ENCODE measurements at regions not wholly inside any gene's neighbourhood (a gene's known extent, or its start where the extent isn't known, plus 50 kb on each side); places are given as distances from the start of the nearest gene placed in this dataset.

DNA sequence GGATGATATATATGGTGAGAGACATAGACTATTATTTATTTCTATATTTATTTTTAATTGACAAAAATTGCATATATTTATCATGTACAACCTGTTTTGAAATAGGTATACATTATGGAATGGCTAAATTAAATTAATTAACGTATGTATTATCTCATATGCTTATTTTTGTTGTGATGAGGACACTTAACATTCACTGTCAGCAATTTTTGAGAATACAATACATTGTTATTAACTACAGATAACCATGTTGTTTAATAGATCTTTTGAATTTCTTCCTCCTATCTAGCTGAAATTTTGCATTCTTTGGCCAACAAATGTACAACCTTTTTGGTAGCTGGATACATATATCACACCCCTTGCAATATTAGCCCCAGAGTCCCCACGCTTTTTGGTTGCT lies 110.7 kb upstream of the CITED2 start:
- in situ Hi-C loops (cut with MboI) (no loop called here), intact Hi-C loops (cut with micrococcal nuclease) (no loop called here)
- ATAC-seq (no peak), FAIRE-seq (no peak), DNase-seq (ENCODE audit: extremely low read depth in 1 of 4, low spot score in 3 of 4) (no peak)
- BruUV-seq (replicated peaks): no TSS peak
- H3K27ac ChIP-seq (ENCODE audit: extremely low read depth, low read depth, low read length): no peak overlapping the region
- 25% methylated on average over 2 of the region's 2 CpGs for WGBS (ENCODE audit: insufficient coverage, low coverage, missing lambda C conversion rate)
- ChIA-PET CTCF (ENCODE audit: low intra/inter-chr PET ratio) (no interaction called here), POLR2A (interaction anchor here (1.4 to 2.0 kb wide), 2 partner anchors 12 to 19 kb away, joined by 4 read pairs; no protein-coding TSS in a partner anchor)
- no peaks in the 10 kb centered on the region for H3K36me3 ChIP-seq (ENCODE audit: control insufficient read depth, insufficient read depth, low read length)
- no peaks in the 10 kb centered on the region for H4K20me1 ChIP-seq (replicated peaks; ENCODE audit: control insufficient read depth, insufficient read depth, low read length)
- no peaks in the 10 kb centered on the region for H3K79me2 ChIP-seq (ENCODE audit: control insufficient read depth, insufficient read depth, low read length)
- no peaks in the 10 kb centered on the region for H3K9me3 ChIP-seq (replicated peaks; ENCODE audit: control insufficient read depth, insufficient read depth, low read depth, low read length)
- H3K4me2 ChIP-seq (ENCODE audit: insufficient read depth, low read length): no peak overlapping the region
- H3K4me1 ChIP-seq (replicated peaks in 1 of 2; ENCODE audit: control insufficient read depth in 2 of 2, insufficient read depth in 2 of 2, low read length in 2 of 2): peaks cover 0 to 14% of the 10 kb centered on the region in 2 experiments; a peak in 2 of 5 replicates
- H3K27me3 ChIP-seq (ENCODE audit: control insufficient read depth in 2 of 2, insufficient read depth in 2 of 2, low read length in 2 of 2): no peaks in the 10 kb centered on the region
- H3K9ac ChIP-seq (ENCODE audit: insufficient read depth in 1 of 2, low read depth in 2 of 2, low read length in 2 of 2): no peak overlapping the region
- no peaks in the 10 kb centered on the region for H3K9me1 ChIP-seq (ENCODE audit: control insufficient read depth, insufficient read depth, low read length)
- H2AFZ ChIP-seq (ENCODE audit: low read depth, low read length): 0 out of 2 replicates have a peak overlapping the region, but pooled peaks have one; percentile 64
- H3K4me3 ChIP-seq: no peak overlapping the region
- TF ChIP-seq ZNF57 (CRISPR knock-in tag; IDR thresholded peaks at IDR 0.05) (no peak), RBBP5 (IDR thresholded peaks at IDR 0.05; ENCODE audit: borderline replicate concordance, insufficient read depth, low read length, poor library complexity, severe bottlenecking) (no peak), KAT8 (IDR thresholded peaks at IDR 0.05; ENCODE audit: low read depth) (no peak), C11orf30 (IDR thresholded peaks at IDR 0.05; ENCODE audit: low read depth) (peak; percentile 64; the same call in 1 of the 2 replicates), KAT7 (CRISPR knock-in tag; IDR thresholded peaks at IDR 0.05; ENCODE audit: borderline replicate concordance) (no peak), TAF7 (tag; IDR thresholded peaks at IDR 0.05) (no peak), ZNF316 (IDR thresholded peaks at IDR 0.05) (peak; percentile 91), ZZZ3 (IDR thresholded peaks at IDR 0.05) (no peak), DACH1 (IDR thresholded peaks at IDR 0.05; ENCODE audit: partially characterized antibody) (no peak), NFE2L1 (tag; IDR thresholded peaks at IDR 0.05; ENCODE audit: borderline replicate concordance, low read depth) (no peak), STAT5A (IDR thresholded peaks at IDR 0.05; ENCODE audit: borderline replicate concordance, low read length) (no peak), ZNF232 (CRISPR knock-in tag; IDR thresholded peaks at IDR 0.05) (no peak), SP2 (IDR thresholded peaks at IDR 0.05; ENCODE audit: extremely low read depth, low read depth, low read length, poor library complexity, severe bottlenecking) (no peak), CXXC5 (CRISPR knock-in tag; IDR thresholded peaks at IDR 0.05) (no peak), NR3C1 (CRISPR knock-in tag; IDR thresholded peaks at IDR 0.05) (no peak), ZNF436 (CRISPR knock-in tag; IDR thresholded peaks at IDR 0.05) (no peak), NONO (IDR thresholded peaks at IDR 0.05; ENCODE audit: low read depth in 2 of 2, low read length in 1 of 2) (no peak)
- TF ChIP-seq, protein P1, sequence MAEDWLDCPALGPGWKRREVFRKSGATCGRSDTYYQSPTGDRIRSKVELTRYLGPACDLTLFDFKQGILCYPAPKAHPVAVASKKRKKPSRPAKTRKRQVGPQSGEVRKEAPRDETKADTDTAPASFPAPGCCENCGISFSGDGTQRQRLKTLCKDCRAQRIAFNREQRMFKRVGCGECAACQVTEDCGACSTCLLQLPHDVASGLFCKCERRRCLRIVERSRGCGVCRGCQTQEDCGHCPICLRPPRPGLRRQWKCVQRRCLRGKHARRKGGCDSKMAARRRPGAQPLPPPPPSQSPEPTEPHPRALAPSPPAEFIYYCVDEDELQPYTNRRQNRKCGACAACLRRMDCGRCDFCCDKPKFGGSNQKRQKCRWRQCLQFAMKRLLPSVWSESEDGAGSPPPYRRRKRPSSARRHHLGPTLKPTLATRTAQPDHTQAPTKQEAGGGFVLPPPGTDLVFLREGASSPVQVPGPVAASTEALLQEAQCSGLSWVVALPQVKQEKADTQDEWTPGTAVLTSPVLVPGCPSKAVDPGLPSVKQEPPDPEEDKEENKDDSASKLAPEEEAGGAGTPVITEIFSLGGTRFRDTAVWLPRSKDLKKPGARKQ (CRISPR knock-in tag; IDR thresholded peaks at IDR 0.05): no peak
- TF ChIP-seq, protein P2, sequence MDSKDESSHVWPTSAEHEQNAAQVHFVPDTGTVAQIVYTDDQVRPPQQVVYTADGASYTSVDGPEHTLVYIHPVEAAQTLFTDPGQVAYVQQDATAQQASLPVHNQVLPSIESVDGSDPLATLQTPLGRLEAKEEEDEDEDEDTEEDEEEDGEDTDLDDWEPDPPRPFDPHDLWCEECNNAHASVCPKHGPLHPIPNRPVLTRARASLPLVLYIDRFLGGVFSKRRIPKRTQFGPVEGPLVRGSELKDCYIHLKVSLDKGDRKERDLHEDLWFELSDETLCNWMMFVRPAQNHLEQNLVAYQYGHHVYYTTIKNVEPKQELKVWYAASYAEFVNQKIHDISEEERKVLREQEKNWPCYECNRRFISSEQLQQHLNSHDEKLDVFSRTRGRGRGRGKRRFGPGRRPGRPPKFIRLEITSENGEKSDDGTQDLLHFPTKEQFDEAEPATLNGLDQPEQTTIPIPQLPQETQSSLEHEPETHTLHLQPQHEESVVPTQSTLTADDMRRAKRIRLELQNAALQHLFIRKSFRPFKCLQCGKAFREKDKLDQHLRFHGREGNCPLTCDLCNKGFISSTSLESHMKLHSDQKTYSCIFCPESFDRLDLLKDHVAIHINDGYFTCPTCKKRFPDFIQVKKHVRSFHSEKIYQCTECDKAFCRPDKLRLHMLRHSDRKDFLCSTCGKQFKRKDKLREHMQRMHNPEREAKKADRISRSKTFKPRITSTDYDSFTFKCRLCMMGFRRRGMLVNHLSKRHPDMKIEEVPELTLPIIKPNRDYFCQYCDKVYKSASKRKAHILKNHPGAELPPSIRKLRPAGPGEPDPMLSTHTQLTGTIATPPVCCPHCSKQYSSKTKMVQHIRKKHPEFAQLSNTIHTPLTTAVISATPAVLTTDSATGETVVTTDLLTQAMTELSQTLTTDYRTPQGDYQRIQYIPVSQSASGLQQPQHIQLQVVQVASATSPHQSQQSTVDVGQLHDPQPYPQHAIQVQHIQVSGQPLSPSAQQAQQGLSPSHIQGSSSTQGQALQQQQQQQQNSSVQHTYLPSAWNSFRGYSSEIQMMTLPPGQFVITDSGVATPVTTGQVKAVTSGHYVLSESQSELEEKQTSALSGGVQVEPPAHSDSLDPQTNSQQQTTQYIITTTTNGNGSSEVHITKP (IDR thresholded peaks at IDR 0.05; ENCODE audit: partially characterized antibody): no peak

All from K562 (cell line).